Mesenchymal stem cell (in vitro differentiated cells and primary cell): ENCODE measurements at regions not wholly inside any gene's neighbourhood (a gene's known extent, or its start where the extent isn't known, plus 50 kb on each side); places are given as distances from the start of the nearest gene placed in this dataset.
A peak's percentile ranks its signal among the peaks of the same experiment; 100 is the strongest.

Experiments used
- DNase-seq: peaks from one replicate; pipeline ENCODE4 v3.0.0-alpha.2; 2013
- H2AFZ ChIP-seq: one replicate; pipeline ENCODE4 v1.6.1; 2013; ENCODE audit warnings: low read depth, mild to moderate bottlenecking, control low read depth, inconsistent platforms, low read length, moderate library complexity
- H2AK5ac ChIP-seq: 2 replicates; pipeline ENCODE4 v1.6.1; 2013; ENCODE audit warnings: low read length, moderate library complexity, mild to moderate bottlenecking, inconsistent platforms; ENCODE audit not compliant: severe bottlenecking
- H2BK120ac ChIP-seq: one replicate; pipeline ENCODE4 v1.6.1; 2013; ENCODE audit warnings: low read depth, mild to moderate bottlenecking, inconsistent platforms, low read length, moderate library complexity
- H2BK12ac ChIP-seq, 2 experiments: one replicate each; pipeline ENCODE4 v1.6.1; 2013; ENCODE audit warnings: inconsistent platforms in 2 of 2, low read length in 2 of 2, mild to moderate bottlenecking in 2 of 2, moderate library complexity in 2 of 2, control low read depth in 1 of 2
- H2BK15ac ChIP-seq: one replicate; pipeline ENCODE4 v1.6.1; 2013; ENCODE audit warnings: mild to moderate bottlenecking, low read depth, inconsistent platforms; ENCODE audit not compliant: poor library complexity, severe bottlenecking
- H2BK5ac ChIP-seq: 2 replicates; pipeline ENCODE4 v1.6.1; 2013; ENCODE audit warnings: low read depth, mild to moderate bottlenecking, low read length, control low read depth, inconsistent platforms; ENCODE audit not compliant: poor library complexity, severe bottlenecking
- H3K14ac ChIP-seq, 2 experiments: one replicate each; pipeline ENCODE4 v1.6.1; 2013; ENCODE audit warnings: inconsistent platforms in 2 of 2, low read length in 2 of 2, control low read depth in 1 of 2, mild to moderate bottlenecking in 1 of 2, moderate library complexity in 1 of 2
- H3K18ac ChIP-seq, 2 experiments: one replicate each; pipeline ENCODE4 v1.6.1; 2013; ENCODE audit warnings: inconsistent platforms in 2 of 2, low read length in 2 of 2, control low read depth in 1 of 2, low read depth in 1 of 2, mild to moderate bottlenecking in 1 of 2
- H3K23ac ChIP-seq, 2 experiments: one replicate each; pipeline ENCODE4 v1.6.1; 2013; ENCODE audit warnings: inconsistent platforms in 2 of 2, low read length in 2 of 2, mild to moderate bottlenecking in 2 of 2, moderate library complexity in 2 of 2, control low read depth in 1 of 2
- H3K27ac ChIP-seq: 2 replicates; pipeline ENCODE4 v1.5.1; 2013; ENCODE audit warnings: mild to moderate bottlenecking, moderate library complexity, low read length, control low read depth, inconsistent platforms; ENCODE audit not compliant: poor library complexity, severe bottlenecking
- H3K27me3 ChIP-seq, 2 experiments: 2 replicates each; pipeline versions ENCODE4 v1.6.1 to v1.7.0; 2013; ENCODE audit warnings: low read length in 2 of 2, mild to moderate bottlenecking in 2 of 2, moderate library complexity in 2 of 2, control low read depth in 1 of 2, inconsistent platforms in 1 of 2; ENCODE audit not compliant: control insufficient read depth in 1 of 2, insufficient read depth in 1 of 2
- H3K36me3 ChIP-seq, 2 experiments: 2 replicates each; pipeline versions ENCODE4 v1.6.1 to v1.7.0; 2013; ENCODE audit warnings: low read length in 2 of 2, control low read depth in 1 of 2, inconsistent platforms in 1 of 2, low read depth in 1 of 2, mild to moderate bottlenecking in 1 of 2; ENCODE audit not compliant: insufficient read depth in 2 of 2, control insufficient read depth in 1 of 2
- H3K4ac ChIP-seq, 2 experiments: one replicate each; pipeline ENCODE4 v1.6.1; 2013; ENCODE audit warnings: inconsistent platforms in 2 of 2, low read length in 2 of 2, mild to moderate bottlenecking in 2 of 2, moderate library complexity in 2 of 2, control low read depth in 1 of 2, low read depth in 1 of 2
- H3K4me1 ChIP-seq: 2 replicates; pipeline ENCODE4 v1.6.1; 2013; ENCODE audit warnings: low read depth, low read length, control low read depth; ENCODE audit not compliant: control insufficient read depth, insufficient read depth
- H3K4me2 ChIP-seq: 2 replicates; pipeline ENCODE4 v1.6.1; 2013; ENCODE audit warnings: low read length, mild to moderate bottlenecking, inconsistent platforms; ENCODE audit not compliant: poor library complexity, severe bottlenecking
- H3K4me3 ChIP-seq, 2 experiments: 2 replicates each; pipeline versions ENCODE4 v1.5.1 to v1.7.0; 2013; ENCODE audit warnings: low read length in 2 of 2, mild to moderate bottlenecking in 2 of 2, control low read depth in 1 of 2, low read depth in 1 of 2; ENCODE audit not compliant: insufficient read depth in 1 of 2
- H3K79me1 ChIP-seq: replicated peaks from 2 replicates; pipeline ENCODE4 v1.6.1; 2013; ENCODE audit warnings: mild to moderate bottlenecking, control low read depth, low read length, inconsistent platforms; ENCODE audit not compliant: poor library complexity, severe bottlenecking
- H3K9ac ChIP-seq: 2 replicates; pipeline ENCODE4 v1.7.0; 2013; ENCODE audit warnings: mild to moderate bottlenecking, low read length, moderate library complexity
- H3K9me3 ChIP-seq: 2 replicates; pipeline ENCODE4 v1.7.0; 2013; ENCODE audit warnings: mild to moderate bottlenecking, low read length; ENCODE audit not compliant: control insufficient read depth
- H4K8ac ChIP-seq: one replicate; pipeline ENCODE4 v1.6.1; 2013; ENCODE audit warnings: inconsistent platforms, mild to moderate bottlenecking, low read length, moderate library complexity
- H4K91ac ChIP-seq: one replicate; pipeline ENCODE4 v1.6.1; 2013; ENCODE audit warnings: mild to moderate bottlenecking, low read length, inconsistent platforms
- WGBS: methylation state at CpG from one replicate; pipeline ENCODE4 v1.1.7; 2013; ENCODE audit warnings: mixed read lengths; 5-methylcytosine and 5-hydroxymethylcytosine counted together

DNA sequence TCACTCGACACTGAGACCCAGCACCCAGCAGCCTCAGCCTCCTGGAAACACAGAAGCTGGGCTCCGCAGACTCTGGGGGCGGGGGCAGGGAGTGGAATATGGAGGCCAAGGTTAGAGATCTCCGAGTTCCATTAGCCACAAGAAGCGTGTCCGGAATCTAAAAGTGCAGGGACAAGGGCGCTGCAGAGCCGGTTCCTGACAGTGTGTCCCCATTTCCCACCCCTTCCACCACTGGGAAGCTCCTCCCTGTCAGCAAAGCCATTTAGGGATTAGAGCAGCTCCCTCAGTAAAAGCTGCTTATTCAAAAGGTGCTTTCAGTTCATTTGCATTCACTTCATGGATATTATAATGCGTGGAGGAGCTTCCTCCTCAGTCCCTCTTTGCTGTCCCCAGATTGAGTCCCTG, 74.1 kb upstream of the HSPA9 start:
- Histone ChIP-seq H3K18ac (no peak overlapping the region), H2BK5ac (no peak overlapping the region), H2BK15ac (no peak overlapping the region), H4K8ac (no peak overlapping the region), H3K36me3 (no peaks in the 10 kb centered on the region), H3K14ac (no peak overlapping the region), H4K91ac (no peak overlapping the region), H3K4me3 (no peak overlapping the region), H2BK120ac (no peak overlapping the region), H3K4me1 (peaks cover 15% of the 10 kb centered on the region), H3K27ac (no peak overlapping the region), H3K9me3 (no peaks in the 10 kb centered on the region), H3K79me1 (no peaks in the 10 kb centered on the region), H2BK12ac (no peak overlapping the region), H3K4me2 (no peak overlapping the region), H3K23ac (no peak overlapping the region), H3K27me3 (peaks cover 19 to 33% of the 10 kb centered on the region in 2 experiments), H2AFZ (no peak overlapping the region), H2AK5ac (no peak overlapping the region), H3K9ac (no peak overlapping the region), H3K4ac (no peak overlapping the region)
- WGBS: 78% methylated on average over 8 of the region's 9 CpGs
- DNase-seq: no peak

DNA sequence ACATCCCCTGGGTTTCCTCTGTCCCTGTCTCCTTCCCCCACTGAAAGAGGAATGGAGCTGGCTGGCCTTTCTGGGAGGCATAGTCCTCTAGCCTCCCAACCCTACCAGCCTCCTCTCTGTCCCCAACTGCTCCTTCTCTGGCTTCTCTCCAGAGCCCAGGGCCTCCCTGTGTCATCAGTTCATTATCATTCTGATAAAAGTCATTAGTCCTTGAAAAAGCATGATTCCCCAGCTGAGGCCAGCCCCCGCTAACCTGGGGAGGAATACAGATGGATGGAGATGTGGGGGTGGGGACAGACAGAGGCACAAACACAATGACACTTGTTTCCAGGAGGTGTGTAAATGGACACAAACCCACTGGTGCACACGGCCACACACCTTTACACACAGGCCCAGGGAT, 73.6 kb upstream of the HSPA9 start:
- Histone ChIP-seq H3K79me1 (no peaks in the 10 kb centered on the region), H4K8ac (no peak overlapping the region), H3K36me3 (no peaks in the 10 kb centered on the region), H3K4me1 (peaks cover 11% of the 10 kb centered on the region), H2BK5ac (no peak overlapping the region), H3K9ac (no peak overlapping the region), H4K91ac (no peak overlapping the region), H2BK12ac (peak overlapping the region in 1 of 2 experiments; percentile 19), H3K4me3 (no peak overlapping the region), H3K4ac (no peak overlapping the region), H2AK5ac (no peak overlapping the region), H3K14ac (no peak overlapping the region), H2BK15ac (no peak overlapping the region), H3K4me2 (no peak overlapping the region), H3K27ac (no peak overlapping the region), H3K18ac (no peak overlapping the region), H2BK120ac (no peak overlapping the region), H3K23ac (no peak overlapping the region), H3K9me3 (no peaks in the 10 kb centered on the region), H3K27me3 (peaks cover 19 to 33% of the 10 kb centered on the region in 2 experiments), H2AFZ (no peak overlapping the region)
- no peak for DNase-seq
- 89% methylated on average over 2 of the region's 2 CpGs for WGBS

DNA sequence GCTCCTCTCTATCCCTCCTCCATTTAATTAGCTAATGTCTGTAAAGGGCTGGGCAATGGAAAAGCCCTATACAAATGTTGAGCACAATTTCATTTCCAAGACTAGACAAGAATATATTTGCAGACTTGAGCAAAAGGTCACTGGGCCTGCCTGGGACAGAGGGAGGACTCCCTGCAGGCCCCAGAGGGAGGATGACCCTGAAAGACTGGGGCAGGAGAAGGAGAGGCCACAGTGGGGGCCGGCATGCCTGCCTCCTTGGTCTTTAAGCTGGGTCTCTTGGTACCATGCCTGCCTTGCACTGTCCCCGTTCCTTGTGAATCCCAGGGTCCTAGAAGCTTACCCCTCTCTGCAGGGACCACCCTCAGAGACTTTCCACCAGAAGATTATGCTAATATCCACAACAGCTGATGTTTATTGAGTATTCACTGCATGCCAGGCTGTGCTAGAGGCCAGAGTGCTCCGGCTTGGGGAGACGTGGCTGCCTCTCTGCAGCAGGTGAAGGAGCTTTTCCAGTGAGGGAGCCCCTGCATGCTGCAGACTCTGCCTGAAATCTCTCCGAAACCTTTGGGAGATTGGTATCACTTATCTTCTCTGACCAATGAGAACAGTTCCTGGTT, 72.7 kb upstream of the HSPA9 start:
- H2BK12ac ChIP-seq: no peak overlapping the region
- no peak overlapping the region for H3K27ac ChIP-seq
- H3K36me3 ChIP-seq: no peaks in the 10 kb centered on the region
- H2BK15ac ChIP-seq: no peak overlapping the region
- no peak overlapping the region for H2BK5ac ChIP-seq
- no peak overlapping the region for H3K23ac ChIP-seq
- 87% methylated on average over 4 of the region's 5 CpGs for WGBS
- peak overlapping the region in 1 of 2 experiments; percentile 41 for H3K18ac ChIP-seq
- no peak overlapping the region for H3K4ac ChIP-seq
- H3K9me3 ChIP-seq: no peaks in the 10 kb centered on the region
- no peak overlapping the region for H2AK5ac ChIP-seq
- H4K91ac ChIP-seq: no peak overlapping the region
- no peak overlapping the region for H3K4me3 ChIP-seq
- H3K27me3 ChIP-seq: peaks cover 19 to 33% of the 10 kb centered on the region in 2 experiments
- no peaks in the 10 kb centered on the region for H3K79me1 ChIP-seq
- no peak overlapping the region for H4K8ac ChIP-seq
- H2BK120ac ChIP-seq: no peak overlapping the region
- no peak overlapping the region for H3K4me2 ChIP-seq
- peaks cover 11% of the 10 kb centered on the region for H3K4me1 ChIP-seq
- DNase-seq: no peak
- H3K9ac ChIP-seq: no peak overlapping the region
- no peak overlapping the region for H3K14ac ChIP-seq
- no peak overlapping the region for H2AFZ ChIP-seq

DNA sequence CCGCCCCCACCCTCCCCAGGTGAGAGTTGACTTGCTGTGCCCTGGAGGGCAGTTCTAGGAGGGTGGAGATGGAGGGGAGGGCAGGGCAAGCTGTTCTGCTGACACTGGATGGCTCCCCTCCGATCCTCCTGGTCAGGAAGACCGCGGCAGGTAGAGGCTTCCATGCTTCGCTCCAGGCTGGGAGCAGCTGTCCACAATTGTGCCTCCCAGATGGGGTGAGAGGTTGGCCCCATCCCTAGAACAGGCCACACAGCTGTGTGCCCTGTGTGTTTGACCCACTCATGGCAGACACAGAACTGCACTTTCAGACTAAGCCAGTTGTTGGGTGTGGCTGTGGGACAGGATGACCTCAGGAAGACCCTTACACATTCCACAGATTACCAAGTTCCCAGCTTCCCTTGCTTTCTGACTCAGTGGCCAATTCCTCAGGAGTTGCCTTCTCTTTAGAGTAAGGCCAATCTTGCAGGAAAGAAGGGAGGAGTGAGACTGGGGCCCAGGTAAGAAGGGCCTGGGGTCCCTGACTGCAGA, 72.1 kb upstream of the HSPA9 start:
- peaks cover 11% of the 10 kb centered on the region for H3K4me1 ChIP-seq
- no peak overlapping the region for H3K18ac ChIP-seq
- H3K4me2 ChIP-seq: no peak overlapping the region
- no peak overlapping the region for H2BK5ac ChIP-seq
- no peak overlapping the region for H3K23ac ChIP-seq
- no peaks in the 10 kb centered on the region for H3K36me3 ChIP-seq
- no peak overlapping the region for H3K14ac ChIP-seq
- H3K79me1 ChIP-seq: no peaks in the 10 kb centered on the region
- H3K9ac ChIP-seq: no peak overlapping the region
- no peak for DNase-seq
- no peak overlapping the region for H2BK15ac ChIP-seq
- H2AK5ac ChIP-seq: no peak overlapping the region
- H3K27me3 ChIP-seq: peaks cover 16 to 30% of the 10 kb centered on the region in 2 experiments
- no peak overlapping the region for H3K4ac ChIP-seq
- no peak overlapping the region for H3K27ac ChIP-seq
- no peak overlapping the region for H2AFZ ChIP-seq
- H2BK12ac ChIP-seq: no peak overlapping the region
- no peak overlapping the region for H3K4me3 ChIP-seq
- no peak overlapping the region for H4K91ac ChIP-seq
- H2BK120ac ChIP-seq: no peak overlapping the region
- H3K9me3 ChIP-seq: no peaks in the 10 kb centered on the region
- WGBS: 98% methylated on average over 4 of the region's 5 CpGs
- H4K8ac ChIP-seq: no peak overlapping the region
